HG03280 (cell line): ENCODE measurements at regions not wholly inside any gene's neighbourhood (a gene's known extent, or its start where the extent isn't known, plus 50 kb on each side); places are given as distances from the start of the nearest gene placed in this dataset.
"Not testable (repeated sequence)": the region's sequence is repeated elsewhere in the genome, so short reads cannot be mapped to it uniquely, and the experiment has no call there.

Experiments
- ATAC-seq: cut with Tn5 transposase; IDR thresholded peaks from one replicate; pipeline ENCODE4 v1.9.1; 2021; ENCODE audit warnings: mild to moderate bottlenecking, moderate library complexity; ENCODE audit not compliant: unreplicated experiment

GRCh38 chr4:33989820-33990443 is 2254.4 kb downstream of the ARAP2 start:
- no peak for ATAC-seq

- no peak for ATAC-seq
These were observed 2248.1 kb downstream of the ARAP2 start for GRCh38 chr4:33996075-33996718.

- ATAC-seq: no peak
These were observed 2246.0 kb downstream of the ARAP2 start for GRCh38 chr4:33998291-33998690.

- ATAC-seq: no peak
These were observed 2244.0 kb downstream of the ARAP2 start for GRCh38 chr4:34000356-34000755.

- not testable (repeated sequence) for ATAC-seq
These were observed 2237.8 kb downstream of the ARAP2 start for GRCh38 chr4:34006540-34006939.

GRCh38 chr4:34009951-34010350 is 2234.4 kb downstream of the ARAP2 start:
- ATAC-seq: no peak

GRCh38 chr4:34010751-34011519 is 2233.4 kb downstream of the ARAP2 start:
- ATAC-seq: no peak

GRCh38 chr4:34035225-34035624 is 2209.1 kb downstream of the ARAP2 start:
- no peak for ATAC-seq

- ATAC-seq: no peak
These were observed 2207.0 kb downstream of the ARAP2 start for GRCh38 chr4:34037280-34037679.

GRCh38 chr4:34039766-34040165 is 2204.5 kb downstream of the ARAP2 start:
- no peak for ATAC-seq

GRCh38 chr4:34043131-34043530 is 2201.2 kb downstream of the ARAP2 start:
- ATAC-seq: no peak

- ATAC-seq: no peak
These were observed 2197.7 kb downstream of the ARAP2 start for GRCh38 chr4:34046580-34046979.

- no peak for ATAC-seq
These were observed 2197.0 kb downstream of the ARAP2 start for GRCh38 chr4:34047363-34047762.

- no peak for ATAC-seq
These were observed 2178.2 kb downstream of the ARAP2 start for GRCh38 chr4:34066126-34066525.

GRCh38 chr4:34091451-34091850 is 2152.9 kb downstream of the ARAP2 start:
- ATAC-seq: no peak

GRCh38 chr4:34094114-34094513 is 2150.2 kb downstream of the ARAP2 start:
- no peak for ATAC-seq

- ATAC-seq: no peak
These were observed 2139.0 kb downstream of the ARAP2 start for GRCh38 chr4:34105311-34105710.

- no peak for ATAC-seq
These were observed 2135.9 kb downstream of the ARAP2 start for GRCh38 chr4:34108391-34108790.

- no peak for ATAC-seq
These were observed 2131.7 kb downstream of the ARAP2 start for GRCh38 chr4:34112573-34112972.

GRCh38 chr4:34138385-34138784 is 2105.9 kb downstream of the ARAP2 start:
- ATAC-seq: no peak

GRCh38 chr4:34139346-34139745 is 2105.0 kb downstream of the ARAP2 start:
- no peak for ATAC-seq

GRCh38 chr4:34148322-34148908 is 2095.9 kb downstream of the ARAP2 start:
- no peak for ATAC-seq
